A549 (cell line): ENCODE measurements at regions not wholly inside any gene's neighbourhood (a gene's known extent, or its start where the extent isn't known, plus 50 kb on each side); places are given as distances from the start of the nearest gene placed in this dataset.

ENCODE experiments used
- ATAC-seq, 2 experiments: fragments of 200-7000 bp in 1 of 2; fragments of >200 bp in 1 of 2; cut with Nextera tagmentation in 1 of 2; cut with Tn5 transposase in 1 of 2; 3 replicates each; pipeline versions ENCODE4 v1.8.0 to v1.9.1; 2018 to 2020; ENCODE audit warnings: mild to moderate bottlenecking in 1 of 2, moderate library complexity in 1 of 2
- CTCF ChIA-PET: fragments of 300-600 bp; sonication (Branson Sonifier 250); formaldehyde crosslinking; extraction: SDS; loops from one replicate; lab custom pipeline; 2021; ENCODE audit warnings: antibody characterized with exemption, inconsistent platforms; lab: Yijun Ruan, JAX
- POLR2A ChIA-PET: fragments of 350-600 bp; formaldehyde crosslinking; extraction: SDS; loops from one replicate; lab custom pipeline; 2021; ENCODE audit warnings: antibody characterized with exemption, inconsistent platforms; lab: Yijun Ruan, JAX
- DNase-seq, 2 experiments: peaks; one replicate each; pipeline versions ENCODE4 v3.0.0 to v3.0.0-alpha.2; 2011 to 2016; ENCODE audit warnings: low read depth in 1 of 2, low spot score in 1 of 2
- FAIRE-seq: peaks from 2 replicates; lab custom pipeline; 2011; peaks lifted over from hg19 to GRCh38; lab: Jason Lieb, UNC
- H3K27ac ChIP-seq, 2 experiments: fragments of >200 bp; sonication (Bioruptor Twin); formaldehyde crosslinking; 3 replicates each; pipeline ENCODE4 v1.5.1; 2016 to 2017
- H3K4me1 ChIP-seq: fragments of >200 bp; sonication (Bioruptor Twin); formaldehyde crosslinking; 3 replicates; pipeline ENCODE4 v1.6.1; 2016
- H3K4me2 ChIP-seq: fragments of >200 bp; sonication (Bioruptor Twin); formaldehyde crosslinking; 3 replicates; pipeline ENCODE4 v1.6.1; 2016
- H3K4me3 ChIP-seq: fragments of >200 bp; sonication (Bioruptor Twin); formaldehyde crosslinking; 3 replicates; pipeline ENCODE4 v1.5.1; 2016
- H3K9me3 ChIP-seq: fragments of >200 bp; sonication (Bioruptor Twin); formaldehyde crosslinking; 3 replicates; pipeline ENCODE4 v1.6.1; 2016
- ATOH8 ChIP-seq: fragments of 250-450 bp; sonication (Bioruptor Pico); IDR thresholded peaks from 2 replicates; pipeline ENCODE4 v1.5.0; 2020; ENCODE audit warnings: low read depth, mild to moderate bottlenecking, moderate library complexity
- CBX2 ChIP-seq: fragments of 200-600 bp; sonication (generic); IDR thresholded peaks from 2 replicates; pipeline ENCODE4 v1.6.1; 2016; ENCODE audit warnings: low read depth, mild to moderate bottlenecking, borderline replicate concordance
- CEBPB ChIP-seq, 2 experiments: fragments of >200 bp in 1 of 2; sonication (Bioruptor Twin) in 1 of 2; formaldehyde crosslinking in 1 of 2; IDR thresholded peaks; 2 replicates each; pipeline ENCODE4 v1.6.1; 2012 to 2016
- CHD4 ChIP-seq: fragments of 200-600 bp; sonication (generic); IDR thresholded peaks from 2 replicates; pipeline ENCODE4 v1.6.1; 2016; ENCODE audit warnings: antibody characterized with exemption, mild to moderate bottlenecking, borderline replicate concordance
- EHF ChIP-seq: fragments of 250-450 bp; sonication (Bioruptor Pico); IDR thresholded peaks from 2 replicates; pipeline ENCODE4 v1.5.0; 2020; ENCODE audit warnings: mild to moderate bottlenecking
- FOSB ChIP-seq: fragments of 250-450 bp; sonication (Bioruptor Pico); IDR thresholded peaks from 2 replicates; pipeline ENCODE4 v1.5.0; 2020; ENCODE audit warnings: mild to moderate bottlenecking, moderate library complexity
- FOSL2 ChIP-seq, 2 experiments: fragments of 450-650 bp in 1 of 2; fragments of >200 bp in 1 of 2; sonication (Bioruptor Twin) in 1 of 2; formaldehyde crosslinking; IDR thresholded peaks; 2 replicates each; pipeline versions ENCODE4 v1.5.0 to v1.6.1; 2016 to 2020; ENCODE audit warnings: mild to moderate bottlenecking in 1 of 2, moderate library complexity in 1 of 2
- HEYL ChIP-seq: fragments of 250-450 bp; sonication (Bioruptor Pico); IDR thresholded peaks from 2 replicates; pipeline ENCODE4 v1.8.0; 2021; ENCODE audit warnings: mild to moderate bottlenecking, moderate library complexity
- HMGXB4 ChIP-seq: fragments of 250-450 bp; sonication (Bioruptor Pico); IDR thresholded peaks from 2 replicates; pipeline ENCODE4 v1.5.0; 2021; ENCODE audit warnings: mild to moderate bottlenecking, moderate library complexity, borderline replicate concordance
- HOXA7 ChIP-seq: fragments of 250-450 bp; sonication (Bioruptor Pico); IDR thresholded peaks from 2 replicates; pipeline ENCODE4 v1.5.0; 2020; ENCODE audit warnings: mild to moderate bottlenecking, moderate library complexity
- HOXB13 ChIP-seq: fragments of 250-450 bp; sonication (Bioruptor Pico); IDR thresholded peaks from 2 replicates; pipeline ENCODE4 v1.5.0; 2020; ENCODE audit warnings: low read depth, mild to moderate bottlenecking, moderate library complexity
- HOXB5 ChIP-seq: fragments of 250-450 bp; sonication (Bioruptor Pico); IDR thresholded peaks from 2 replicates; pipeline ENCODE4 v1.5.0; 2020; ENCODE audit warnings: mild to moderate bottlenecking, moderate library complexity
- JUN ChIP-seq, 2 experiments: fragments of >200 bp; sonication (Bioruptor Twin); formaldehyde crosslinking; IDR thresholded peaks; 2 replicates in 1 of 2; 3 replicates in 1 of 2; pipeline ENCODE4 v1.6.1; 2016 to 2017
- JUNB ChIP-seq: fragments of >200 bp; sonication (Bioruptor Twin); formaldehyde crosslinking; IDR thresholded peaks from 2 replicates; pipeline ENCODE4 v1.6.1; 2016
- KDM1A ChIP-seq: fragments of 200-600 bp; sonication (generic); IDR thresholded peaks from 2 replicates; pipeline ENCODE4 v1.6.1; 2016; ENCODE audit warnings: low read depth, mild to moderate bottlenecking
- MAX ChIP-seq: IDR thresholded peaks from 2 replicates; pipeline ENCODE4 v1.6.1; 2012
- MAZ ChIP-seq: fragments of 150-350 bp; IDR thresholded peaks from 2 replicates; pipeline ENCODE4 v1.6.1; 2014; ENCODE audit warnings: antibody characterized with exemption, low read depth, low read length, borderline replicate concordance
- NR3C1 ChIP-seq: fragments of >200 bp; sonication (Bioruptor Twin); formaldehyde crosslinking; IDR thresholded peaks from 3 replicates; pipeline ENCODE4 v1.6.1; 2017
- POLR2A ChIP-seq: IDR thresholded peaks from 2 replicates; pipeline ENCODE4 v1.6.1; 2012; ENCODE audit warnings: mild to moderate bottlenecking, low read length
- RAD21 ChIP-seq, 2 experiments: fragments of >200 bp in 1 of 2; sonication (Bioruptor Twin) in 1 of 2; formaldehyde crosslinking in 1 of 2; IDR thresholded peaks in 1 of 2; conservative IDR thresholded peaks in 1 of 2; 2 replicates in 1 of 2; 3 replicates in 1 of 2; pipeline ENCODE4 v1.6.1; 2012 to 2018; ENCODE audit warnings: inconsistent platforms in 1 of 2
- RFX5 ChIP-seq: fragments of 450-650 bp; IDR thresholded peaks from 2 replicates; pipeline ENCODE4 v1.7.1; 2014; ENCODE audit warnings: antibody characterized with exemption, mild to moderate bottlenecking, moderate library complexity
- TFCP2L1 ChIP-seq: fragments of 250-450 bp; sonication (Bioruptor Pico); IDR thresholded peaks from 2 replicates; pipeline ENCODE4 v1.5.0; 2021; ENCODE audit warnings: mild to moderate bottlenecking
- USF2 ChIP-seq: fragments of 450-650 bp; IDR thresholded peaks from 2 replicates; pipeline ENCODE4 v1.6.1; 2014; ENCODE audit warnings: antibody characterized with exemption
- WGBS: methylation state at CpG from one replicate; pipeline ENCODE4 v1.1.6; 2017; ENCODE audit errors: missing lambda C conversion rate; 5-methylcytosine and 5-hydroxymethylcytosine counted together

- H3K4me2 ChIP-seq = no peak overlapping the region
- TF ChIP-seq HOXB13 (CRISPR knock-in tag) (no peak), JUN (IDR thresholded peaks at IDR 0.05) (no peak), HOXA7 (CRISPR knock-in tag) (no peak), MAZ (no peak), TFCP2L1 (CRISPR knock-in tag) (no peak), JUNB (no peak), CHD4 (no peak), HMGXB4 (CRISPR knock-in tag) (no peak), RFX5 (no peak), USF2 (no peak), CEBPB (IDR thresholded peaks at IDR 0.05) (no peak), KDM1A (no peak), ATOH8 (CRISPR knock-in tag) (no peak), FOSB (no peak), RAD21 (conservative IDR thresholded peaks at IDR 0.05 in 1 of 2, IDR thresholded peaks at IDR 0.05 in 1 of 2) (no peak)
- no peak overlapping the region for H3K27ac ChIP-seq
- DNase-seq (no peak), ATAC-seq (no peak), FAIRE-seq (no peak)
- no peak overlapping the region for H3K4me3 ChIP-seq
- ChIA-PET POLR2A (no interaction called here), CTCF (interaction anchor here (1.4 kb wide), 1 partner anchor 10 kb away, joined by 4 read pairs; no protein-coding TSS in a partner anchor)
- no peaks in the 10 kb centered on the region for H3K9me3 ChIP-seq
- WGBS = 68% methylated on average over 3 of the region's 3 CpGs
- 0 out of 3 replicates have a peak, but pooled peaks cover 5% of the 10 kb centered on the region for H3K4me1 ChIP-seq
These were observed 119.1 kb upstream of the ZFHX3 start for GRCh38 chr16:73166947-73167550.

- H3K27ac ChIP-seq = no peak overlapping the region
- WGBS = 78% methylated on average over 5 of the region's 5 CpGs
- DNase-seq = no peak
- ATAC-seq = no peak
- POLR2A ChIA-PET = no interaction called here
- no peak overlapping the region for H3K4me2 ChIP-seq
- no peak for FAIRE-seq
- TF ChIP-seq CHD4 (no peak), FOSB (no peak), POLR2A (no peak), HEYL (CRISPR knock-in tag) (no peak), EHF (CRISPR knock-in tag) (no peak), MAX (no peak), HOXB13 (CRISPR knock-in tag) (no peak), NR3C1 (no peak), MAZ (no peak), RAD21 (conservative IDR thresholded peaks at IDR 0.05 in 1 of 2, IDR thresholded peaks at IDR 0.05 in 1 of 2) (no peak), FOSL2 (IDR thresholded peaks at IDR 0.05) (no peak), FOSL2 (CRISPR knock-in tag; IDR thresholded peaks at IDR 0.05) (no peak), JUN (IDR thresholded peaks at IDR 0.05) (no peak), HOXB5 (CRISPR knock-in tag) (no peak), CBX2 (no peak)
- TF ChIP-seq, all 56 proteins: peak for 0
- Histone ChIP-seq H3K9me3 (no peaks in the 10 kb centered on the region), H3K4me3 (no peak overlapping the region), H3K4me1 (0 out of 3 replicates have a peak, but pooled peaks cover 5% of the 10 kb centered on the region)
- CTCF ChIA-PET = interaction anchor here (1.4 kb wide), 1 partner anchor 10 kb away, joined by 4 read pairs; no protein-coding TSS in a partner anchor
These were observed 118.5 kb upstream of the ZFHX3 start for GRCh38 chr16:73166441-73166851.
